Uterus (tissue), 3 donors: ENCODE measurements at regions not wholly inside any gene's neighbourhood (a gene's known extent, or its start where the extent isn't known, plus 50 kb on each side); places are given as distances from the start of the nearest gene placed in this dataset.

Source experiments
- DNase-seq, 2 donors: peaks; one replicate each; pipeline ENCODE4 v3.0.0-alpha.2; 2019 to 2020
- H3K27ac ChIP-seq, 2 donors: fragments of 200-600 bp; sonication (generic); 1 replicate in 1 of 2; 2 replicates in 1 of 2; pipeline ENCODE4 v1.5.1; 2016 to 2018
- H3K27me3 ChIP-seq, 2 donors: fragments of 200-600 bp; sonication (generic); one replicate each; pipeline ENCODE4 v1.5.1; 2018 to 2019; ENCODE audit warnings: control low read depth in 1 of 2
- H3K36me3 ChIP-seq, 2 donors: fragments of 200-600 bp; sonication (generic); one replicate each; pipeline ENCODE4 v1.5.1; 2019; ENCODE audit warnings: control low read depth in 1 of 2
- H3K4me1 ChIP-seq, 2 donors: fragments of 200-600 bp; sonication (generic); one replicate each; pipeline ENCODE4 v1.5.1; 2018 to 2019; ENCODE audit warnings: control low read depth in 1 of 2
- H3K4me3 ChIP-seq, 2 donors: fragments of 200-600 bp; sonication (generic); 1 replicate in 1 of 2; 2 replicates in 1 of 2; pipeline ENCODE4 v1.5.1; 2018 to 2019; ENCODE audit warnings: mild to moderate bottlenecking in 1 of 2
- H3K9me3 ChIP-seq, 2 donors: fragments of 200-600 bp; sonication (generic); one replicate each; pipeline ENCODE4 v1.5.1; 2019; ENCODE audit warnings: control low read depth in 1 of 2
- CTCF ChIP-seq, 4 experiments: fragments of 200-600 bp in 2 of 4; fragments of 450-650 bp in 2 of 4; sonication (generic) in 2 of 4; IDR thresholded peaks; one replicate each; pipeline ENCODE4 v1.5.1; 2016 to 2019; ENCODE audit warnings: antibody characterized with exemption in 4 of 4, mild to moderate bottlenecking in 2 of 4, moderate library complexity in 1 of 4
- POLR2A ChIP-seq, 2 donors: fragments of 450-650 bp; IDR thresholded peaks; one replicate each; pipeline ENCODE4 v1.6.1; 2016; ENCODE audit warnings: antibody characterized with exemption in 2 of 2, mild to moderate bottlenecking in 1 of 2, moderate library complexity in 1 of 2
- intact Hi-C: fragments of 100-400 bp; cut with DNase I; formaldehyde crosslinking; loops from one replicate; pipeline ENCODE4 v1.15.1; 2023; ENCODE audit warnings: low total_unique reads
- donor health status: DM: yes; HTN: yes; CAD: no.

GRCh38 chr10:125551247-125551646 lies 131.7 kb downstream of the TEX36 start:
- DNase-seq: no peak
- Histone ChIP-seq H3K27me3 (no peaks in the 10 kb centered on the region), H3K27ac (no peak overlapping the region)

GRCh38 chr10:125550362-125550761 lies 132.6 kb downstream of the TEX36 start:
- Histone ChIP-seq H3K4me3 (no peak overlapping the region), H3K4me1 (no peaks in the 10 kb centered on the region), H3K27me3 (no peaks in the 10 kb centered on the region), H3K36me3 (no peaks in the 10 kb centered on the region), H3K27ac (no peak overlapping the region), H3K9me3 (no peaks in the 10 kb centered on the region)
- TF ChIP-seq CTCF (IDR thresholded peaks at IDR 0.05) (no peak), POLR2A (IDR thresholded peaks at IDR 0.05) (no peak)
- intact Hi-C loops: no loop called here
- no peak for DNase-seq

More at GRCh38 chr10:125551247-125551646, 131.7 kb downstream of the TEX36 start:
- no peak for TF ChIP-seq CTCF (IDR thresholded peaks at IDR 0.05)
- no peak for TF ChIP-seq POLR2A (IDR thresholded peaks at IDR 0.05)
- Histone ChIP-seq H3K36me3 (no peaks in the 10 kb centered on the region), H3K4me1 (no peaks in the 10 kb centered on the region), H3K4me3 (no peak overlapping the region), H3K9me3 (no peaks in the 10 kb centered on the region)
- intact Hi-C loops: no loop called here

- H3K4me1 ChIP-seq: no peaks in the 10 kb centered on the region
- TF ChIP-seq CTCF (IDR thresholded peaks at IDR 0.05) (no peak), POLR2A (IDR thresholded peaks at IDR 0.05) (no peak)
- H3K27me3 ChIP-seq: no peaks in the 10 kb centered on the region
- no peak overlapping the region for H3K27ac ChIP-seq
- no peak for DNase-seq
- H3K9me3 ChIP-seq: no peaks in the 10 kb centered on the region
- intact Hi-C loops: no loop called here
- no peak overlapping the region for H3K4me3 ChIP-seq
- H3K36me3 ChIP-seq: no peaks in the 10 kb centered on the region
Observed at GRCh38 chr10:125549653-125550052, 133.3 kb downstream of the TEX36 start.

- H3K27me3 ChIP-seq: no peaks in the 10 kb centered on the region
- TF ChIP-seq POLR2A (IDR thresholded peaks at IDR 0.05): no peak
- TF ChIP-seq CTCF (IDR thresholded peaks at IDR 0.05): no peak
- intact Hi-C loops: no loop called here
- no peak for DNase-seq
- no peaks in the 10 kb centered on the region for H3K4me1 ChIP-seq
- H3K4me3 ChIP-seq: no peak overlapping the region
- no peak overlapping the region for H3K27ac ChIP-seq
- no peaks in the 10 kb centered on the region for H3K9me3 ChIP-seq
- no peaks in the 10 kb centered on the region for H3K36me3 ChIP-seq
Observed at GRCh38 chr10:125548878-125549277, 134.1 kb downstream of the TEX36 start.

GRCh38 chr10:125548356-125548755 lies 134.6 kb downstream of the TEX36 start:
- intact Hi-C loops: no loop called here
- Histone ChIP-seq H3K4me1 (no peaks in the 10 kb centered on the region), H3K27me3 (no peaks in the 10 kb centered on the region), H3K36me3 (no peaks in the 10 kb centered on the region), H3K27ac (no peak overlapping the region), H3K9me3 (no peaks in the 10 kb centered on the region), H3K4me3 (no peak overlapping the region)
- no peak for DNase-seq
- TF ChIP-seq CTCF (IDR thresholded peaks at IDR 0.05) (no peak), POLR2A (IDR thresholded peaks at IDR 0.05) (no peak)
